Neural progenitor cell (in vitro differentiated cells): ENCODE measurements at regions not wholly inside any gene's neighbourhood (a gene's known extent, or its start where the extent isn't known, plus 50 kb on each side); places are given as distances from the start of the nearest gene placed in this dataset.

ENCODE experiments used
- DNase-seq: peaks from one replicate; pipeline ENCODE4 v3.0.0-alpha.2; 2016; ENCODE audit warnings: low spot score
- H2AFZ ChIP-seq: fragments of 200-600 bp; sonication (generic); replicated peaks from 2 replicates; pipeline ENCODE4 v1.6.1; 2016; ENCODE audit warnings: antibody characterized with exemption
- H3F3A ChIP-seq: fragments of 200-600 bp; sonication (generic); 2 replicates; pipeline ENCODE4 v1.6.1; 2016; ENCODE audit warnings: antibody characterized with exemption, low read depth
- H3K27ac ChIP-seq: fragments of 200-600 bp; sonication (generic); 2 replicates; pipeline ENCODE4 v1.5.1; 2016; ENCODE audit warnings: mild to moderate bottlenecking
- H3K27me3 ChIP-seq: fragments of 200-600 bp; sonication (generic); 2 replicates; pipeline ENCODE4 v1.6.1; 2016; ENCODE audit warnings: mild to moderate bottlenecking, moderate library complexity
- H3K36me3 ChIP-seq: fragments of 200-600 bp; sonication (generic); 2 replicates; pipeline ENCODE4 v1.5.1; 2016
- H3K4me1 ChIP-seq: fragments of 200-600 bp; sonication (generic); 2 replicates; pipeline ENCODE4 v1.6.1; 2016; ENCODE audit warnings: mixed run types
- H3K4me2 ChIP-seq: fragments of 200-600 bp; sonication (generic); 2 replicates; pipeline ENCODE4 v1.6.1; 2016
- H3K4me3 ChIP-seq: fragments of 200-600 bp; sonication (generic); 2 replicates; pipeline ENCODE4 v1.5.1; 2016
- H3K79me2 ChIP-seq: fragments of 200-600 bp; sonication (generic); 2 replicates; pipeline ENCODE4 v1.6.1; 2016; ENCODE audit warnings: low read depth
- H3K9ac ChIP-seq: fragments of 200-600 bp; sonication (generic); 2 replicates; pipeline ENCODE4 v1.6.1; 2016
- H3K9me3 ChIP-seq: fragments of 200-600 bp; sonication (generic); 2 replicates; pipeline ENCODE4 v1.5.1; 2016; ENCODE audit warnings: low read depth
- H4K20me1 ChIP-seq: fragments of 200-600 bp; sonication (generic); 2 replicates; pipeline ENCODE4 v1.6.1; 2016; ENCODE audit warnings: low read depth
- H3K27ac Mint-ChIP-seq: 3 replicates; pipeline ENCODE4 v1.8.0; 2021; ENCODE audit warnings: mixed read lengths
- H3K27me3 Mint-ChIP-seq: 2 replicates; pipeline ENCODE4 v1.8.0; 2022; ENCODE audit warnings: low read depth, mild to moderate bottlenecking, inconsistent platforms, moderate library complexity, mixed read lengths; ENCODE audit not compliant: insufficient read depth
- H3K36me3 Mint-ChIP-seq: 3 replicates; pipeline ENCODE4 v1.8.0; 2021; ENCODE audit warnings: mixed read lengths
- H3K4me1 Mint-ChIP-seq: 3 replicates; pipeline ENCODE4 v1.8.0; 2021; ENCODE audit warnings: mixed read lengths
- H3K4me3 Mint-ChIP-seq: 3 replicates; pipeline ENCODE4 v1.8.0; 2021; ENCODE audit warnings: mild to moderate bottlenecking, moderate library complexity, mixed read lengths
- H3K9me3 Mint-ChIP-seq: 3 replicates; pipeline ENCODE4 v1.8.0; 2020; ENCODE audit warnings: mixed read lengths
- EZH2 ChIP-seq: fragments of 200-600 bp; sonication (generic); IDR thresholded peaks from 2 replicates; pipeline ENCODE4 v1.6.1; 2017; ENCODE audit warnings: antibody characterized with exemption, mild to moderate bottlenecking, moderate library complexity
- EZH2phosphoT487 ChIP-seq: fragments of 200-600 bp; sonication (generic); IDR thresholded peaks from 2 replicates; pipeline ENCODE4 v1.6.1; 2017; ENCODE audit warnings: antibody characterized with exemption
- TF ChIP-seq, protein P1 (sequence below): fragments of 200-600 bp; sonication (generic); IDR thresholded peaks from 2 replicates; pipeline ENCODE4 v1.5.1; 2017; ENCODE audit warnings: antibody characterized with exemption, mild to moderate bottlenecking

DNA sequence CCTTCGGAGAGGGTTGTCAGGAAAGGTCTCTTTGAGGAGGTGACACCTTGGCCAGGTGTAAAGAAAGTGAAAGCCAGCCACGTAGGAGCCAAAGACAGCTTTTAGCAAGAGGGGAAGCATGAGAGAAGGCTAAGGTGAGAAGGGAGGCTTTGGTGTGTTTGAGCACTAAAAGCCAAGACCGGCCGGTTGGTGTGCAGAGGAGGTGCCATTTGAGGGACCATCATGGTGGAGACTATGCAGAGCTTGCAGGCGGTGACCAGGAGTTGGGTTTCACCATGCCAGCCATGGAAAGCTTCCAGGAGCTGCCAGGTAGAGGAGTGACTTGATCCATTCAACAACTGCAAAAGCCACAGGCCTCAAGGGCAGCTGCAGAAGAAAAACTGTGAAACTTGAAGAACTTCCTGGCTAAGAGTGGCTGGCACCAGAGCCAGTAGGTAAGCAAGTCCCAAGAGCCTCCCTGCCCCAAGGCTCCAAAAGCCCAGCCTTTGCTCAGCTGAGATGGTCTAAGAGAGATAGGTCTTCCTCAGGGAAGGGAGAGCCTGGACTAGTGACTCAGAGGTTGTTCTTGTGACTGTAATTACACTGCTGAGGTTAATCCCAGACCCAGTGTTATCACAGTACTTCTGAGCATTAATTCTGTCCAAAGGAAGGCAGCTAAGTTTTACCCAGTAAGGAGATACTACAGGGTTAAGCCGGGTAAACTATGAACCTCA is 319.0 kb downstream of the BCL11A start:
- no peaks in the 10 kb centered on the region for H3K36me3 Mint-ChIP-seq
- Histone ChIP-seq H3K79me2 (no peaks in the 10 kb centered on the region), H3K4me1 (no peaks in the 10 kb centered on the region), H4K20me1 (no peaks in the 10 kb centered on the region), H3K27me3 (no peaks in the 10 kb centered on the region), H3K4me2 (no peak overlapping the region), H3K36me3 (no peaks in the 10 kb centered on the region), H3K9me3 (no peaks in the 10 kb centered on the region), H3F3A (no peaks in the 10 kb centered on the region), H3K4me3 (no peak overlapping the region), H2AFZ (no peak overlapping the region), H3K9ac (no peak overlapping the region), H3K27ac (no peak overlapping the region)
- peaks cover 13% of the 10 kb centered on the region for H3K9me3 Mint-ChIP-seq
- peaks cover 7% of the 10 kb centered on the region for H3K27me3 Mint-ChIP-seq
- TF ChIP-seq, protein P1, sequence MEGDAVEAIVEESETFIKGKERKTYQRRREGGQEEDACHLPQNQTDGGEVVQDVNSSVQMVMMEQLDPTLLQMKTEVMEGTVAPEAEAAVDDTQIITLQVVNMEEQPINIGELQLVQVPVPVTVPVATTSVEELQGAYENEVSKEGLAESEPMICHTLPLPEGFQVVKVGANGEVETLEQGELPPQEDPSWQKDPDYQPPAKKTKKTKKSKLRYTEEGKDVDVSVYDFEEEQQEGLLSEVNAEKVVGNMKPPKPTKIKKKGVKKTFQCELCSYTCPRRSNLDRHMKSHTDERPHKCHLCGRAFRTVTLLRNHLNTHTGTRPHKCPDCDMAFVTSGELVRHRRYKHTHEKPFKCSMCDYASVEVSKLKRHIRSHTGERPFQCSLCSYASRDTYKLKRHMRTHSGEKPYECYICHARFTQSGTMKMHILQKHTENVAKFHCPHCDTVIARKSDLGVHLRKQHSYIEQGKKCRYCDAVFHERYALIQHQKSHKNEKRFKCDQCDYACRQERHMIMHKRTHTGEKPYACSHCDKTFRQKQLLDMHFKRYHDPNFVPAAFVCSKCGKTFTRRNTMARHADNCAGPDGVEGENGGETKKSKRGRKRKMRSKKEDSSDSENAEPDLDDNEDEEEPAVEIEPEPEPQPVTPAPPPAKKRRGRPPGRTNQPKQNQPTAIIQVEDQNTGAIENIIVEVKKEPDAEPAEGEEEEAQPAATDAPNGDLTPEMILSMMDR, result no peak
- TF ChIP-seq EZH2 (no peak), EZH2phosphoT487 (no peak)
- no peak overlapping the region for H3K27ac Mint-ChIP-seq
- no peaks in the 10 kb centered on the region for H3K4me1 Mint-ChIP-seq
- no peak overlapping the region for H3K4me3 Mint-ChIP-seq
- DNase-seq, result no peak

DNA sequence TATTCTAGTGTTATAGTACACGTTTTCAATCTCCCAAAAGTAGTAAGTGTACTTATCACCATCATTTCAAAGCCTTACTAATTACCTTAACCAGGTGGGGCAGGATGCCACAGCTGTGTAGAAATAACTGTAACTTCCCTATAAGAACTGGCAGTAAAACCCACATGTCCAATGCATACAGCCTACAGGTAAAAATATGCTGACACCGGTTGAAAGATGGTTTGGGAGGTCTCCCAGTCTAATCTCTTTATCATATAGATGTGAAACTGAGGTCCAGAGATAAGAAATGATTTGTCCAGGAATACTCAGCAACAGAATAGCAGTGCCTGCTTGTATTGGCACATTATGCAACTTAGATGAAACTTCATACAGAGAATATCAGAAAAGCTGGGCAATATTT is 322.9 kb downstream of the BCL11A start:
- Histone ChIP-seq H3K36me3 (no peaks in the 10 kb centered on the region), H3K27ac (no peak overlapping the region), H3K9me3 (no peaks in the 10 kb centered on the region), H4K20me1 (no peaks in the 10 kb centered on the region), H3K4me3 (no peak overlapping the region), H3K27me3 (no peaks in the 10 kb centered on the region), H2AFZ (no peak overlapping the region), H3K4me2 (no peak overlapping the region), H3K4me1 (no peaks in the 10 kb centered on the region), H3K9ac (no peak overlapping the region), H3F3A (no peaks in the 10 kb centered on the region), H3K79me2 (no peaks in the 10 kb centered on the region)
- H3K4me1 Mint-ChIP-seq, result no peaks in the 10 kb centered on the region
- peaks cover 2% of the 10 kb centered on the region for H3K27me3 Mint-ChIP-seq
- H3K9me3 Mint-ChIP-seq, result peaks cover 16% of the 10 kb centered on the region
- H3K36me3 Mint-ChIP-seq, result no peaks in the 10 kb centered on the region
- H3K4me3 Mint-ChIP-seq, result no peak overlapping the region
- H3K27ac Mint-ChIP-seq, result no peak overlapping the region
- TF ChIP-seq, protein P1, result no peak
- TF ChIP-seq EZH2phosphoT487 (no peak), EZH2 (no peak)
- no peak for DNase-seq

DNA sequence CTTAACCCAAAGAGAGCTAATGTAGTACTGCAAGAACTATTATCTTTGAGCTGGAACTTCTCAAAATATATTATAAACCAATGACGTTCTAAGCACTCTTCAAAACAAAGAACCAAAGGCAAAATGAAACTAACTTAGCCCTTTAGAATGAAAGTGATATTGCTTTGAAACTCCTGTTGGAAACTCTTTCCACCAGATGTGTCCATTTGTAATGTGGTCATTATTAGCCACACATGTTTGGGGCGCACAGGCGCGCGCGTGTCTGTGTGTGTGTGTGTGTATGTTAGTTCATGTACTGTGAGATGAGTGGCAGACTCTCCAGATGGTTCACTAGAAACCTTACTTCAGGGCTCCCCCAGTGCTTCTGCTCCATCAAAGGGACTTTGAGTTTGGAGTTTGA is 323.4 kb downstream of the BCL11A start:
- Histone ChIP-seq H2AFZ (no peak overlapping the region), H3K27ac (no peak overlapping the region), H3K4me1 (no peaks in the 10 kb centered on the region), H3K9me3 (no peaks in the 10 kb centered on the region), H3K36me3 (no peaks in the 10 kb centered on the region), H4K20me1 (no peaks in the 10 kb centered on the region), H3K79me2 (no peaks in the 10 kb centered on the region), H3K9ac (no peak overlapping the region), H3F3A (no peaks in the 10 kb centered on the region), H3K27me3 (no peaks in the 10 kb centered on the region), H3K4me2 (no peak overlapping the region), H3K4me3 (no peak overlapping the region)
- TF ChIP-seq EZH2phosphoT487 (no peak), EZH2 (no peak)
- TF ChIP-seq, protein P1, result no peak
- Mint-ChIP-seq H3K27me3 (peaks cover 2% of the 10 kb centered on the region), H3K27ac (no peak overlapping the region), H3K9me3 (peaks cover 16% of the 10 kb centered on the region), H3K4me3 (no peak overlapping the region), H3K36me3 (no peaks in the 10 kb centered on the region), H3K4me1 (no peaks in the 10 kb centered on the region)
- no peak for DNase-seq
